NT2/D1 (cell line): ENCODE measurements at regions not wholly inside any gene's neighbourhood (a gene's known extent, or its start where the extent isn't known, plus 50 kb on each side); places are given as distances from the start of the nearest gene placed in this dataset.

ENCODE experiments used
- YY1 ChIP-seq: IDR thresholded peaks from 2 replicates; pipeline ENCODE4 v1.6.1; 2011; ENCODE audit not compliant: insufficient read length, insufficient read depth
- ZNF274 ChIP-seq: IDR thresholded peaks from 2 replicates; pipeline ENCODE4 v1.6.1; 2011; ENCODE audit warnings: mild to moderate bottlenecking, low read depth, low read length

GRCh38 chr11:122307476-122308035 is 191.5 kb upstream of the BLID start:
- TF ChIP-seq ZNF274 (no peak), YY1 (no peak)
